Adrenal gland (tissue), 5 donors: ENCODE measurements at regions not wholly inside any gene's neighbourhood (a gene's known extent, or its start where the extent isn't known, plus 50 kb on each side); places are given as distances from the start of the nearest gene placed in this dataset.
"Not testable (repeated sequence)": the region's sequence is repeated elsewhere in the genome, so short reads cannot be mapped to it uniquely, and the experiment has no call there.

Source experiments
- POLR2A ChIP-seq, 2 donors: fragments of 450-650 bp; IDR thresholded peaks; one replicate each; pipeline ENCODE4 v1.6.1; 2017; ENCODE audit warnings: antibody characterized with exemption in 2 of 2, mild to moderate bottlenecking in 2 of 2, moderate library complexity in 1 of 2
- TF ChIP-seq, protein P1 (sequence below), 6 experiments: fragments of 450-650 bp in 4 of 6; fragments of 200-600 bp in 2 of 6; sonication (generic) in 1 of 6; IDR thresholded peaks; 1 replicate in 5 of 6; 2 replicates in 1 of 6; pipeline versions ENCODE4 v1.5.1 to v1.8.0; 2016 to 2021; ENCODE audit warnings: antibody characterized with exemption in 6 of 6, mild to moderate bottlenecking in 2 of 6, moderate library complexity in 1 of 6
- donor health status: DM: no; HTN: no; CAD: no.

DNA sequence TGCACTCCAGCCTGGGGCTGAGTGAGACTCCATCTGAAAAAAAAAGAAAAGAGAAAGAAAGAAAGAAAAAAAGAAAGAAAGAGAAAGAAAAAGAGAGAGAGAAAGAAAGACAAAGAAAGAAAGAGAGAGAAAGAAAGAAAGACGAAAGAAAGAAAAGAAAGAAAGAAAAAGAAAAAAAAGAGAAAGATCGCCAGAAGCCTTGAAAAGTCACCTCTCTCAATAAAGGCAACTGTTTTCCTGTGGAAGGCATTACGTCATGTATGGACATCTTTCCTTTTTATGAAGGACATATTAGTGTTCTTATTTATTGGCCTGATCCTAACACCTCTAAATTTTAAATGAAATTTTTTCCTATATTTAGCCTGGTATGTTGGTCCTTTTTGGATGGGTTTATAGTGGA lies 310.9 kb upstream of the FRG1 start:
- TF ChIP-seq, protein P1, sequence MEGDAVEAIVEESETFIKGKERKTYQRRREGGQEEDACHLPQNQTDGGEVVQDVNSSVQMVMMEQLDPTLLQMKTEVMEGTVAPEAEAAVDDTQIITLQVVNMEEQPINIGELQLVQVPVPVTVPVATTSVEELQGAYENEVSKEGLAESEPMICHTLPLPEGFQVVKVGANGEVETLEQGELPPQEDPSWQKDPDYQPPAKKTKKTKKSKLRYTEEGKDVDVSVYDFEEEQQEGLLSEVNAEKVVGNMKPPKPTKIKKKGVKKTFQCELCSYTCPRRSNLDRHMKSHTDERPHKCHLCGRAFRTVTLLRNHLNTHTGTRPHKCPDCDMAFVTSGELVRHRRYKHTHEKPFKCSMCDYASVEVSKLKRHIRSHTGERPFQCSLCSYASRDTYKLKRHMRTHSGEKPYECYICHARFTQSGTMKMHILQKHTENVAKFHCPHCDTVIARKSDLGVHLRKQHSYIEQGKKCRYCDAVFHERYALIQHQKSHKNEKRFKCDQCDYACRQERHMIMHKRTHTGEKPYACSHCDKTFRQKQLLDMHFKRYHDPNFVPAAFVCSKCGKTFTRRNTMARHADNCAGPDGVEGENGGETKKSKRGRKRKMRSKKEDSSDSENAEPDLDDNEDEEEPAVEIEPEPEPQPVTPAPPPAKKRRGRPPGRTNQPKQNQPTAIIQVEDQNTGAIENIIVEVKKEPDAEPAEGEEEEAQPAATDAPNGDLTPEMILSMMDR (IDR thresholded peaks at IDR 0.05) = not testable (repeated sequence)
- not testable (repeated sequence) for TF ChIP-seq POLR2A (IDR thresholded peaks at IDR 0.05)
